ENCODE measurements at regions not wholly inside any gene's neighbourhood (a gene's known extent, or its start where the extent isn't known, plus 50 kb on each side); places are given as distances from the start of the nearest gene placed in this dataset.
"Not testable (repeated sequence)": the region's sequence is repeated elsewhere in the genome, so short reads cannot be mapped to it uniquely, and the experiment has no call there.

GRCh38 chr7:109868215-109868860 is 1222.6 kb upstream of the LRRN3 start:
- H3K4me3 ChIP-seq: no peak overlapping the region
- no peak for DNase-seq

GRCh38 chr7:109873296-109873695 is 1217.6 kb upstream of the LRRN3 start:
- Histone ChIP-seq H3K9me3 (no peaks in the 10 kb centered on the region), H3K27me3 (no peaks in the 10 kb centered on the region), H3K4me3 (no peak overlapping the region), H3K36me3 (no peaks in the 10 kb centered on the region)
- DNase-seq: peak; percentile 0

More at GRCh38 chr7:109868215-109868860, 1222.6 kb upstream of the LRRN3 start:
- Histone ChIP-seq H3K36me3 (no peaks in the 10 kb centered on the region), H3K9me3 (no peaks in the 10 kb centered on the region), H3K27me3 (no peaks in the 10 kb centered on the region)

- Histone ChIP-seq H3K9me3 (no peaks in the 10 kb centered on the region), H3K4me3 (no peak overlapping the region), H3K36me3 (no peaks in the 10 kb centered on the region), H3K27me3 (no peaks in the 10 kb centered on the region)
- DNase-seq: no peak
Measured at GRCh38 chr7:109879287-109879828, 1211.6 kb upstream of the LRRN3 start.

GRCh38 chr7:109890622-109891021 is 1200.3 kb upstream of the LRRN3 start:
- H3K9me3 ChIP-seq: no peaks in the 10 kb centered on the region
- H3K36me3 ChIP-seq: no peaks in the 10 kb centered on the region
- DNase-seq: no peak
- no peaks in the 10 kb centered on the region for H3K27me3 ChIP-seq
- H3K4me3 ChIP-seq: no peak overlapping the region

- Histone ChIP-seq H3K4me3 (peak overlapping the region; percentile 20; the same call in 1 of the 2 replicates), H3K27me3 (no peaks in the 10 kb centered on the region), H3K9me3 (no peaks in the 10 kb centered on the region), H3K36me3 (no peaks in the 10 kb centered on the region)
- DNase-seq: no peak
Measured at GRCh38 chr7:109893231-109893630, 1197.7 kb upstream of the LRRN3 start.

- Histone ChIP-seq H3K4me3 (no peak overlapping the region), H3K36me3 (no peaks in the 10 kb centered on the region), H3K27me3 (no peaks in the 10 kb centered on the region), H3K9me3 (no peaks in the 10 kb centered on the region)
- no peak for DNase-seq
Measured at GRCh38 chr7:109895536-109895935, 1195.4 kb upstream of the LRRN3 start.

GRCh38 chr7:109901926-109902325 is 1189.0 kb upstream of the LRRN3 start:
- no peak for DNase-seq

GRCh38 chr7:109905368-109906065 is 1185.4 kb upstream of the LRRN3 start:
- H3K27me3 ChIP-seq, H3K36me3 ChIP-seq, H3K4me3 ChIP-seq, DNase-seq, H3K9me3 ChIP-seq: not testable (repeated sequence)

More at GRCh38 chr7:109901926-109902325, 1189.0 kb upstream of the LRRN3 start:
- Histone ChIP-seq H3K36me3 (no peaks in the 10 kb centered on the region), H3K4me3 (no peak overlapping the region), H3K9me3 (no peaks in the 10 kb centered on the region), H3K27me3 (no peaks in the 10 kb centered on the region)

GRCh38 chr7:109915670-109916069 is 1175.3 kb upstream of the LRRN3 start:
- Histone ChIP-seq H3K9me3 (no peaks in the 10 kb centered on the region), H3K36me3 (no peaks in the 10 kb centered on the region), H3K27me3 (no peaks in the 10 kb centered on the region), H3K4me3 (no peak overlapping the region)
- no peak for DNase-seq

- Histone ChIP-seq H3K36me3 (no peaks in the 10 kb centered on the region), H3K27me3 (no peaks in the 10 kb centered on the region), H3K9me3 (no peaks in the 10 kb centered on the region), H3K4me3 (no peak overlapping the region)
- no peak for DNase-seq
Measured at GRCh38 chr7:109926738-109927137, 1164.2 kb upstream of the LRRN3 start.

GRCh38 chr7:109930049-109930448 is 1160.9 kb upstream of the LRRN3 start:
- DNase-seq: no peak
- no peaks in the 10 kb centered on the region for H3K9me3 ChIP-seq
- H3K4me3 ChIP-seq: no peak overlapping the region
- no peaks in the 10 kb centered on the region for H3K36me3 ChIP-seq
- no peaks in the 10 kb centered on the region for H3K27me3 ChIP-seq

GRCh38 chr7:109939207-109939606 is 1151.7 kb upstream of the LRRN3 start:
- Histone ChIP-seq H3K27me3 (no peaks in the 10 kb centered on the region), H3K4me3 (no peak overlapping the region), H3K36me3 (no peaks in the 10 kb centered on the region), H3K9me3 (no peaks in the 10 kb centered on the region)
- no peak for DNase-seq

- Histone ChIP-seq H3K36me3 (no peaks in the 10 kb centered on the region), H3K9me3 (no peaks in the 10 kb centered on the region), H3K4me3 (no peak overlapping the region), H3K27me3 (no peaks in the 10 kb centered on the region)
- DNase-seq: no peak
Measured at GRCh38 chr7:109945820-109946518, 1145.0 kb upstream of the LRRN3 start.

GRCh38 chr7:109950256-109950655 is 1140.7 kb upstream of the LRRN3 start:
- Histone ChIP-seq H3K9me3 (no peaks in the 10 kb centered on the region), H3K4me3 (no peak overlapping the region), H3K27me3 (no peaks in the 10 kb centered on the region), H3K36me3 (no peaks in the 10 kb centered on the region)
- no peak for DNase-seq

- no peak for DNase-seq
- Histone ChIP-seq H3K4me3 (no peak overlapping the region), H3K36me3 (no peaks in the 10 kb centered on the region)
Measured at GRCh38 chr7:109950821-109951564, 1139.9 kb upstream of the LRRN3 start.

GRCh38 chr7:109951565-109951928 is 1139.4 kb upstream of the LRRN3 start:
- no peaks in the 10 kb centered on the region for H3K36me3 ChIP-seq
- no peaks in the 10 kb centered on the region for H3K9me3 ChIP-seq
- no peak overlapping the region for H3K4me3 ChIP-seq
- no peak for DNase-seq
- no peaks in the 10 kb centered on the region for H3K27me3 ChIP-seq

More at GRCh38 chr7:109950821-109951564, 1139.9 kb upstream of the LRRN3 start:
- H3K27me3 ChIP-seq: no peaks in the 10 kb centered on the region
- no peaks in the 10 kb centered on the region for H3K9me3 ChIP-seq

- H3K4me3 ChIP-seq: no peak overlapping the region
- H3K9me3 ChIP-seq: no peaks in the 10 kb centered on the region
- DNase-seq: no peak
- no peaks in the 10 kb centered on the region for H3K27me3 ChIP-seq
- H3K36me3 ChIP-seq: no peaks in the 10 kb centered on the region
Measured at GRCh38 chr7:109955986-109956385, 1134.9 kb upstream of the LRRN3 start.
